ENCODE measurements at regions not wholly inside any gene's neighbourhood (a gene's known extent, or its start where the extent isn't known, plus 50 kb on each side); places are given as distances from the start of the nearest gene placed in this dataset.

- TF ChIP-seq ZNF274 (IDR thresholded peaks at IDR 0.05; ENCODE audit: low read depth, low read length), result no peak
- H3K4me3 ChIP-seq (ENCODE audit: low read length), result no peak overlapping the region
Measured at GRCh38 chr5:42930934-42931333, 109.2 kb downstream of the ANXA2R start.

GRCh38 chr5:42929871-42930270 lies 110.2 kb downstream of the ANXA2R start:
- no peak overlapping the region for H3K4me3 ChIP-seq (ENCODE audit: low read length)
- no peak for TF ChIP-seq ZNF274 (IDR thresholded peaks at IDR 0.05; ENCODE audit: low read depth, low read length)

DNA sequence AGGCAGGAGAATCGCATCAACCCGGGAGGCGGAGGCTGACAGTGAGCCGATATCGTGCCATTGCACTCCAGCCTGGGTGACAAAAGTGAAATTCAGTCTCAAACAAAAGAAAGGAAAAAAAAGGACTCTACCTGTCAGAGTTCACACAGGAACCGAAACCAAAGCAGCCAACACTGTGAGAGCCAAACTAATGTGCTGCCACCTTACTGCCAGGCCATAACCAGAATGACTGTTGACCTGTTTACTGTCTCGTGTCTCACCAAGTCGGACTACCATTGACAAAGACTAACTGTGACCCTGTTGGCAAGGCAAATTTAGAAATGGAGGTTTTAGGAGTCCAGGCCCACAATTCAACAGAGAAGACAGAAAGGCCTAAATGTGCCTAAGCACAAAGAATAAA lies 112.4 kb downstream of the ANXA2R start:
- no peak overlapping the region for H3K4me3 ChIP-seq (ENCODE audit: low read length)
- TF ChIP-seq ZNF274 (IDR thresholded peaks at IDR 0.05; ENCODE audit: low read depth, low read length), result no peak

DNA sequence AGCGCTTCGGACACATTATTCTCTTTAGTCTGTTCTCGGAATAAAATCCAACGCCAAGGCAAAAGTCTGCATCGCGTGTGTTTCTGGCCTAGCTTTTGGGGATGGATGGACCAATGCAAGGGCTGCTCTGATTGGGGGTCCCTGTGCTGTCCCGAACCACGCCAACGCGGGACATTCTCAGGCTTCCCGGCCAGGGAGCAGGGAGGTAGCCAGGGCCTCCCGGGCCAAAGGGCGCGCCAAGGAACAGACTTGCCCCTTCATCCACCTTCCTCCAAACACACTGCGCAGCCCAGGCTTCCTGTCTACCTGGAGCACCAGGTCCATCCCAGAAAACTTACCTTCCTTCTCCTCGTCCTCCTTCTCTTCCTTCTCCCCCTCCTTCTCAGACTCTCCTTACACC lies 113.0 kb upstream of the SELENOP start:
- no peak overlapping the region for H3K4me3 ChIP-seq (ENCODE audit: low read length)
- TF ChIP-seq ZNF274 (IDR thresholded peaks at IDR 0.05; ENCODE audit: low read depth, low read length), result no peak

GRCh38 chr5:42924226-42924625 lies 112.5 kb upstream of the SELENOP start:
- no peak for TF ChIP-seq ZNF274 (IDR thresholded peaks at IDR 0.05; ENCODE audit: low read depth, low read length)
- no peak overlapping the region for H3K4me3 ChIP-seq (ENCODE audit: low read length)

GRCh38 chr5:42923710-42924109 lies 112.0 kb upstream of the SELENOP start:
- no peak overlapping the region for H3K4me3 ChIP-seq (ENCODE audit: low read length)
- no peak for TF ChIP-seq ZNF274 (IDR thresholded peaks at IDR 0.05; ENCODE audit: low read depth, low read length)

- no peak overlapping the region for H3K4me3 ChIP-seq (ENCODE audit: low read length)
- no peak for TF ChIP-seq ZNF274 (IDR thresholded peaks at IDR 0.05; ENCODE audit: low read depth, low read length)
Measured at GRCh38 chr5:42919600-42919999, 107.9 kb upstream of the SELENOP start.

DNA sequence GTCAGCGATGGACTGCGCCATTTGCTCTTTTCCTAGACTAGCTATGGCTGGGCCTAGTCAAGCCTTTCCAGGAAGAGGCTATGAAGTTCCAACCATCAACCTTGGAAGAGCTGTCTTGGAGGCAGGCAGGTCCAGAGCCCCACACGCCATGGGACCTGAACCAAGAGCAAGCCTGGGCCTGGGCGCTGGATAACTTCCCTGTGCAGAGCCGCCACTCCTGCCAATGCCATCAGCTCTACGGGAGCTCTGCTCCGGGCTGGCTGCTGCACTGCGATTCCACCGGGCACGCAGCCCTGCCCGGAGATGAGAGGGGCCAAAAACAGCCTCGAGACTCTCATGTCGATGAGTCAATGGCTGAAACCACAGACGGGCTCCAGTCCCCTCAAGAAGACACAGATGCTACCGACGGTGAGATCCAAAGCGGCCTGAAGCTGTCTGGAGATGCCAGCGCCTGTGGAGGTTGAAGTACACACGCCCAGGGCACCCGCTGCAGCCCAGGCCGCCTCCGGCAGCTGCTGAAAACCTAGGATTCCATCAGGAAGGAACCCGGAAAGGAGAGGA lies 103.7 kb upstream of the SELENOP start:
- TF ChIP-seq ZNF274 (IDR thresholded peaks at IDR 0.05; ENCODE audit: low read depth, low read length), result no peak
- no peak overlapping the region for H3K4me3 ChIP-seq (ENCODE audit: low read length)

DNA sequence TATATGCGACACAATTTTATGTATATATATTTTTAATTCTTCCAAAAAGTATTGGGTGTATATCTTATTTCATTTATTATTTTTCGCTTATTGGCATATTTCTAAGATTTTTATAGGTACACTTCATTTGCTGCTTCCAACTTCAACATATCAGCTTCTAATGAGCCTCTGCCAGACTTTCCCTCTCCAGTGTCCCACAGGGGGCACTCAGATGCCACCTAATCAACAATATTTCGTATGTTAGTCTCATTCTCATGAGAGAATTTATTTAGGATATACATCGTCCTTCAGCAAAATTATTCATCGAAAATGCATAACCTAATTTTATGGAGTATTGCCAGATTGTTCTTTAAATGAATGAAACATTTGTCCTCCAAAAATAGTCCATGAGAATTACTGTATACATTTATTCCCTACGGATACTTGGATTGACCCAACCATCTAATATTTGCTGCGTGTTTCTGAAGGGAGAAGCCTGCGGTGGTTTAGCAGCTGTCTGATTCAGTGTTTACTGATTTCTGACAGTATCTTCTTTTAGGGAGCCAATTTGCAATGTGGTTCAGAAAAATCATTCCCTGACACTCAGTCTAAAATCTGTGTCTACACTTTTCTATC lies 100.6 kb upstream of the SELENOP start:
- no peak for TF ChIP-seq ZNF274 (IDR thresholded peaks at IDR 0.05; ENCODE audit: low read depth, low read length)
- H3K4me3 ChIP-seq (ENCODE audit: low read length), result no peak overlapping the region

GRCh38 chr5:42908509-42909488 lies 97.1 kb upstream of the SELENOP start:
- H3K4me3 ChIP-seq (ENCODE audit: low read length), result peak overlapping the region; percentile 56; the same call in 1 of the 2 replicates
- TF ChIP-seq ZNF274 (IDR thresholded peaks at IDR 0.05; ENCODE audit: low read depth, low read length), result no peak

GRCh38 chr5:42908086-42908485 lies 96.4 kb upstream of the SELENOP start:
- peak overlapping the region; percentile 56; the same call in 1 of the 2 replicates for H3K4me3 ChIP-seq (ENCODE audit: low read length)
- no peak for TF ChIP-seq ZNF274 (IDR thresholded peaks at IDR 0.05; ENCODE audit: low read depth, low read length)

DNA sequence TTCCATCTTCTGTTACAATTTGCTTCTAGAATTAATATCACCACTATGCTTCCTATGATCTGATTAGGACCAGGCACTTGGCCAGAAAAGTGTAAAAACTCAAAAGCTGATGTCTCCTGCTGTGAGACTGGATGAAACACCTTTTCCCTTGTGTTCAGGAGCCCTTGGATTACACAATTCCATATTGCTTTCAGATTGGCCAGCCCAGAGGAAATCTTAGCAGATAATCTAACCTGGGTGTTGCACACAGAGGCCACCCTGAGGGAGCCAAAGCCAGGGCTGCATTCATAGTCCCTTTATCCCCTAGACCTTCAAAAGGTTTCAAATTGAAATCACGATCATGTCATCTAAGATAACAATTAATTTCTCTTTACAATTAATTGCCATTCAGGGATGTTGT lies 94.1 kb upstream of the SELENOP start:
- TF ChIP-seq ZNF274 (IDR thresholded peaks at IDR 0.05; ENCODE audit: low read depth, low read length), result no peak

GRCh38 chr5:42900734-42901133 lies 89.0 kb upstream of the SELENOP start:
- H3K4me3 ChIP-seq (ENCODE audit: low read length), result no peak overlapping the region
- TF ChIP-seq ZNF274 (IDR thresholded peaks at IDR 0.05; ENCODE audit: low read depth, low read length), result no peak

More for the DNA sequence above, 94.1 kb upstream of the SELENOP start:
- H3K4me3 ChIP-seq (ENCODE audit: low read length), result no peak overlapping the region

GRCh38 chr5:42898760-42899159 lies 87.1 kb upstream of the SELENOP start:
- no peak overlapping the region for H3K4me3 ChIP-seq (ENCODE audit: low read length)
- no peak for TF ChIP-seq ZNF274 (IDR thresholded peaks at IDR 0.05; ENCODE audit: low read depth, low read length)

DNA sequence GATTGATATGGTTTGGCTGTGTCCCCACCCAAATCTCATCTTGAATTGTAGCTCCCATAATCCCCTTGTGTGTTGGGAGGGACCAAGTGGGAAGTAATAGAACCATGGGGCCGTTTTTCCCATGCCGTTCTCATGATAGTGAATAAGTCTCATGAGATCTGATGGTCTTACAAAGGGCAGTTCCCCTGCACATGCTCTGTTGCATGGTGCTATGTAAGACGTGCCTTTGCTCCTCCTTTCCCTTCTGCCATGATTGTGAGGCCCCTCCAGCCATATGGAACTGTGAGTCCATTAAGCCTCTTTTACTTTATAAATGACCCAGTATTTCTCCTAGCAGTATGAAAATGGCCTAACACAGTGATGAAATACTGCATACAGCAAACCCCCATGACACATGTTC lies 84.8 kb upstream of the SELENOP start:
- H3K4me3 ChIP-seq (ENCODE audit: low read length), result no peak overlapping the region
- TF ChIP-seq ZNF274 (IDR thresholded peaks at IDR 0.05; ENCODE audit: low read depth, low read length), result no peak

Data from GM08714 (cell line).